Fibroblast of skin of scalp (primary cell): ENCODE measurements at regions not wholly inside any gene's neighbourhood (a gene's known extent, or its start where the extent isn't known, plus 50 kb on each side); places are given as distances from the start of the nearest gene placed in this dataset.

ENCODE experiments used
- DNase-seq: peaks from one replicate; pipeline ENCODE4 v3.0.0-alpha.2; 2013

- DNase-seq = no peak
Measured at GRCh38 chr9:109682227-109682626, 97.8 kb upstream of the PALM2AKAP2 start.

GRCh38 chr9:109683521-109683920 lies 96.5 kb upstream of the PALM2AKAP2 start:
- no peak for DNase-seq

GRCh38 chr9:109689701-109690100 lies 90.3 kb upstream of the PALM2AKAP2 start:
- DNase-seq = peak; percentile 34

- no peak for DNase-seq
Measured at GRCh38 chr9:109699019-109699418, 81.0 kb upstream of the PALM2AKAP2 start.

GRCh38 chr9:109704546-109704945 lies 75.5 kb upstream of the PALM2AKAP2 start:
- no peak for DNase-seq

GRCh38 chr9:109705515-109705914 lies 74.5 kb upstream of the PALM2AKAP2 start:
- peak; percentile 76 for DNase-seq

- no peak for DNase-seq
Measured at GRCh38 chr9:109707355-109707754, 72.6 kb upstream of the PALM2AKAP2 start.

GRCh38 chr9:109708451-109708945 lies 71.5 kb upstream of the PALM2AKAP2 start:
- peak; percentile 89 for DNase-seq

- no peak for DNase-seq
Measured at GRCh38 chr9:109709866-109710265, 70.1 kb upstream of the PALM2AKAP2 start.

GRCh38 chr9:109710830-109711229 lies 69.2 kb upstream of the PALM2AKAP2 start:
- DNase-seq = no peak

- peak; percentile 44 for DNase-seq
Measured at GRCh38 chr9:109715344-109715743, 64.7 kb upstream of the PALM2AKAP2 start.

- DNase-seq = peak; percentile 44
Measured at GRCh38 chr9:109716631-109717030, 63.4 kb upstream of the PALM2AKAP2 start.

- no peak for DNase-seq
Measured at GRCh38 chr9:109717342-109717741, 62.7 kb upstream of the PALM2AKAP2 start.

GRCh38 chr9:109718861-109719260 lies 61.1 kb upstream of the PALM2AKAP2 start:
- no peak for DNase-seq

- DNase-seq = peak; percentile 56
Measured at GRCh38 chr9:109721001-109721400, 59.0 kb upstream of the PALM2AKAP2 start.

GRCh38 chr9:109722007-109722406 lies 58.0 kb upstream of the PALM2AKAP2 start:
- DNase-seq = no peak

GRCh38 chr9:109723781-109724180 lies 56.2 kb upstream of the PALM2AKAP2 start:
- no peak for DNase-seq

- DNase-seq = no peak
Measured at GRCh38 chr9:109725460-109725859, 54.5 kb upstream of the PALM2AKAP2 start.

- no peak for DNase-seq
Measured at GRCh38 chr9:109726119-109726518, 53.9 kb upstream of the PALM2AKAP2 start.

- DNase-seq = peak; percentile 53
Measured at GRCh38 chr9:109728686-109729300, 51.2 kb upstream of the PALM2AKAP2 start.

- no peak for DNase-seq
Measured at GRCh38 chr9:109729513-109729912, 50.5 kb upstream of the PALM2AKAP2 start.
